ENCODE measurements at regions not wholly inside any gene's neighbourhood (a gene's known extent, or its start where the extent isn't known, plus 50 kb on each side); places are given as distances from the start of the nearest gene placed in this dataset.

DNA sequence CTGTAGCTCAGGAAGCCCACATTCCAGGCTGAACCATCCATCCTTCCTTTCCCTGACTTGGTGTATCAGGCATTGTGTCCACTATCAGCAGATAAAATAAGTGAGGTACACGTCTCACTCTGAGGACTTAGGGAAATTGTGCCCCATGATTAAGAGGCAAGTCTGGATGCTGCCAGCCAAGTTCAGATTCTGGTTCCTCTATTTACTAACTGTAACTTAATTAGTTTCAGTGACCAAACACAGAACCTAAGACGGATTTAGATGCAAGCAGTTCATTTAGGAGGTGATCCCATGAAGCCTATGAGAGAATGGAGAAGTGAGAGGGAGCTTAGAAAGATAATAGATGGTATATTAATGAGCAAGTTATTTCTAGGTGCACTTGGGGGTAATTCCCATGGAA lies 56.6 kb upstream of the PACRGL start:
- ChIA-PET CTCF (interaction anchor here (0.8 to 1.0 kb wide), 3 partner anchors 19 to 221 kb away, joined by 3 to 4 read pairs (median 3); no protein-coding TSS in a partner anchor), POLR2A (no interaction called here)
- Mint-ChIP-seq H3K9me3 (ENCODE audit: unreplicated experiment) (no peaks in the 10 kb centered on the region), H3K4me1 (ENCODE audit: insufficient read depth, unreplicated experiment) (no peaks in the 10 kb centered on the region), H3K4me3 (ENCODE audit: unreplicated experiment) (no peak overlapping the region), H3K27me3 (ENCODE audit: insufficient read depth, unreplicated experiment) (no peaks in the 10 kb centered on the region), H3K27ac (ENCODE audit: low read depth, unreplicated experiment) (no peak overlapping the region), H3K36me3 (ENCODE audit: insufficient read depth, unreplicated experiment) (no peaks in the 10 kb centered on the region)
- intact Hi-C loops (cut with micrococcal nuclease) = no loop called here
- no TSS peak for BruUV-seq (replicated peaks)
- DNase-seq (ENCODE audit: unreplicated experiment) = no peak
- no peak for TF ChIP-seq CTCF (IDR thresholded peaks at IDR 0.05; ENCODE audit: unreplicated experiment)

DNA sequence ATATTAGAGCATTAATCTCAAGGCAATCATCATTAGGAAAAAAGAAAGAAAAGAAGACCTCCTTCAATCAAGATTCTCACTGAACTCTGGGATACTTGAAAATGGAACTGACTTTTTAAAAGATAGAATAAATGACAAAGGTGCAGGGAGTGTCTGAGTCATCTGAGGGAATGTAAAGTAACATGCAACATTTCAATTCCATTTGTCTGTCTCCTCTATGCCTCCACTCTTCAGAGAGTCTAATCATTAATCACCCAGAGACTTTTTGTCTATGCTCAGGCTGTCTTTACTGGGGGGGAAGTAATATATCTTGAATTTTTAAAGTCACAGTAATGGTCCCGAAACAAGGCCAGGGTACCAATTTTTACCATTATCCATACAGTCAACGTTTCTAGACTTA lies 55.0 kb upstream of the PACRGL start:
- ChIA-PET CTCF (no interaction called here), POLR2A (no interaction called here)
- DNase-seq (ENCODE audit: unreplicated experiment) = no peak
- Mint-ChIP-seq H3K27me3 (ENCODE audit: insufficient read depth, unreplicated experiment) (no peaks in the 10 kb centered on the region), H3K27ac (ENCODE audit: low read depth, unreplicated experiment) (no peak overlapping the region), H3K9me3 (ENCODE audit: unreplicated experiment) (no peaks in the 10 kb centered on the region), H3K4me3 (ENCODE audit: unreplicated experiment) (no peak overlapping the region), H3K36me3 (ENCODE audit: insufficient read depth, unreplicated experiment) (no peaks in the 10 kb centered on the region), H3K4me1 (ENCODE audit: insufficient read depth, unreplicated experiment) (no peaks in the 10 kb centered on the region)
- TF ChIP-seq CTCF (IDR thresholded peaks at IDR 0.05; ENCODE audit: unreplicated experiment) = no peak
- intact Hi-C loops (cut with micrococcal nuclease) = no loop called here
- BruUV-seq (replicated peaks) = no TSS peak

- no peaks in the 10 kb centered on the region for H3K27me3 Mint-ChIP-seq (ENCODE audit: insufficient read depth, unreplicated experiment)
- POLR2A ChIA-PET = no interaction called here
- H3K4me1 Mint-ChIP-seq (ENCODE audit: insufficient read depth, unreplicated experiment) = no peaks in the 10 kb centered on the region
- no peaks in the 10 kb centered on the region for H3K9me3 Mint-ChIP-seq (ENCODE audit: unreplicated experiment)
- CTCF ChIA-PET = no interaction called here
- no peak for DNase-seq (ENCODE audit: unreplicated experiment)
- no TSS peak for BruUV-seq (replicated peaks)
- TF ChIP-seq CTCF (IDR thresholded peaks at IDR 0.05; ENCODE audit: unreplicated experiment) = no peak
- no peak overlapping the region for H3K4me3 Mint-ChIP-seq (ENCODE audit: unreplicated experiment)
- no peak overlapping the region for H3K27ac Mint-ChIP-seq (ENCODE audit: low read depth, unreplicated experiment)
- H3K36me3 Mint-ChIP-seq (ENCODE audit: insufficient read depth, unreplicated experiment) = no peaks in the 10 kb centered on the region
- intact Hi-C loops (cut with micrococcal nuclease) = no loop called here
Observed at GRCh38 chr4:20646287-20646686, 54.0 kb upstream of the PACRGL start.

Small RNA genes in the stretch of these regions (microRNA-seq; reads per million reads assigned to microRNA genes)
- gene MIR218-1 = 7.8 reads per million, percentile 43 among the genes with 10 or more reads in this experiment
